ENCODE measurements at regions not wholly inside any gene's neighbourhood (a gene's known extent, or its start where the extent isn't known, plus 50 kb on each side); places are given as distances from the start of the nearest gene placed in this dataset.
"Not testable (repeated sequence)": the region's sequence is repeated elsewhere in the genome, so short reads cannot be mapped to it uniquely, and the experiment has no call there.

- Histone ChIP-seq H3K27ac (ENCODE audit: low read length) (no peak overlapping the region), H3K4me1 (ENCODE audit: control insufficient read depth, insufficient read depth, low read length) (no peaks in the 10 kb centered on the region), H3K9me3 (ENCODE audit: control insufficient read depth, low read depth, low read length) (no peaks in the 10 kb centered on the region), H3K4me3 (ENCODE audit: low read length) (no peak overlapping the region), H3K36me3 (ENCODE audit: control insufficient read depth, insufficient read depth, low read length) (no peaks in the 10 kb centered on the region), H3K27me3 (ENCODE audit: control insufficient read depth, insufficient read depth, low read length) (no peaks in the 10 kb centered on the region)
- WGBS (ENCODE audit: insufficient coverage, low lambda C conversion rate), result 82% methylated on average over 3 of the region's 9 CpGs
- no peak for DNase-seq
Observed at GRCh38 chr3:193060748-193061546, 143.3 kb upstream of the MB21D2 start.

- Histone ChIP-seq H3K36me3 (ENCODE audit: control insufficient read depth, insufficient read depth, low read length) (no peaks in the 10 kb centered on the region), H3K27me3 (ENCODE audit: control insufficient read depth, insufficient read depth, low read length) (no peaks in the 10 kb centered on the region), H3K27ac (ENCODE audit: low read length) (no peak overlapping the region), H3K4me3 (ENCODE audit: low read length) (no peak overlapping the region), H3K4me1 (ENCODE audit: control insufficient read depth, insufficient read depth, low read length) (no peaks in the 10 kb centered on the region), H3K9me3 (ENCODE audit: control insufficient read depth, low read depth, low read length) (no peaks in the 10 kb centered on the region)
- DNase-seq, result no peak
- WGBS (ENCODE audit: insufficient coverage, low lambda C conversion rate), result 76% methylated on average over 2 of the region's 2 CpGs
Observed at GRCh38 chr3:193068365-193068764, 150.7 kb upstream of the MB21D2 start.

DNA sequence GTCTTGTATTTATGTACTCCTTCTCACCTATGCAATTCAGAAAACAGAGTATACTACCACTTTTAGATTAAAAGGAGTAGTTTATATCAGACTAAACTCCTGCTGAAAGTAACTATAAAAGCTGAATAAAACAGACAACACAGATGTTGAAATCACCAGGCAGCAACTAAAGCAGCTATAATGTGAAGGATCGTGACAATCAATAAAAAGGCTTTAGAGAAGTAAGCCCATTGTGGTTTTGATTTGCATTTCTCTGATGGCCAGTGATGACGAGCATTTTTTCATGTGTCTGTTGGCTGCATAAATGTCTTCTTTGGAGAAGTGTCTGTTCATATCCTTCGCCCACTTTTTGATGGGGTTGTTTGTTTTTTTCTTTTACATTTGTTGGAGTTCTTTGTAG lies 152.1 kb upstream of the MB21D2 start:
- not testable (repeated sequence) for H3K9me3 ChIP-seq (ENCODE audit: control insufficient read depth, low read depth, low read length); H3K36me3 ChIP-seq (ENCODE audit: control insufficient read depth, insufficient read depth, low read length); DNase-seq; H3K4me3 ChIP-seq (ENCODE audit: low read length); H3K4me1 ChIP-seq (ENCODE audit: control insufficient read depth, insufficient read depth, low read length); H3K27me3 ChIP-seq (ENCODE audit: control insufficient read depth, insufficient read depth, low read length); H3K27ac ChIP-seq (ENCODE audit: low read length)
- WGBS (ENCODE audit: insufficient coverage, low lambda C conversion rate), result 100% methylated on average over 1 of the region's 3 CpGs

DNA sequence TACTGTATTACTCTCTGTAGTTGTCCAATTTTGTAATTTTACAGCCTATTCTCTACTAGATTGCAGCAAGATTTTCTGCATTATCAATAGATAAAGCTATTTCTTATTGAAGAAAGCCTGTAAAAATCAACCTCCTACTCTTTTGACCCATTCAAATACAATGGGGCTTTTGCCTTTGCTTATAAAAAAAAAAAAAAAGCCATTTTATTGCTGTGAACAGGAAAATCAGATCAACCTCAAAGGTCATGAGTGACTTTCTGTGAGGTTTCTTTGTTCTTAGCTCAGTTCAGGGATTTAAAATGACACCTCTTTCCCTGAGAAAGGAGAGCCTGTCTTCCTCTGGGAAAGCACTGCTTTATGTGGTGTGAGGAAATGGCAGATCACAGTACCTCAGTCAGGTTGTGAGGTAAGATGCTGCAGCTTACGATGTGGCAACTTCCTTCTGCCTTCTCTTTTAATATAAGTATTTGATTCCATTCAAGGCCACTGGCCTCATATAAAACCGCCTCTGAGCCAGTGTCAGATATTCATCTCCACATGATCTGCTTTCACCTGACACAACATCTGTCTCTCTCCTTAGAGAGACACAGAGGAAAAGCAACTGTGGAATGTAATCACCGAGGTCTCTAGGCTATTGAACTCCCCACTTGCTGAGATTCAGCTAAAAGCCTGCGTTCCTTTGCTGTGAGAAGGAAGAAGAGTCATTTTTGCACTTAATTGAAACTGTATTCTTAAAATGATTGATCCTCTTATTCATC lies 161.5 kb upstream of the MB21D2 start:
- Histone ChIP-seq H3K27ac (ENCODE audit: low read length) (peak overlapping the region; percentile 31), H3K27me3 (ENCODE audit: control insufficient read depth, insufficient read depth, low read length) (no peaks in the 10 kb centered on the region), H3K4me1 (ENCODE audit: control insufficient read depth, insufficient read depth, low read length) (no peaks in the 10 kb centered on the region), H3K9me3 (ENCODE audit: control insufficient read depth, low read depth, low read length) (peaks cover 5% of the 10 kb centered on the region), H3K4me3 (ENCODE audit: low read length) (no peak overlapping the region), H3K36me3 (ENCODE audit: control insufficient read depth, insufficient read depth, low read length) (no peaks in the 10 kb centered on the region)
- WGBS (ENCODE audit: insufficient coverage, low lambda C conversion rate), result no CpG with 5 or more reads among the region's 4 CpGs
- DNase-seq, result peak in 1 of 2 donors; percentile 29

DNA sequence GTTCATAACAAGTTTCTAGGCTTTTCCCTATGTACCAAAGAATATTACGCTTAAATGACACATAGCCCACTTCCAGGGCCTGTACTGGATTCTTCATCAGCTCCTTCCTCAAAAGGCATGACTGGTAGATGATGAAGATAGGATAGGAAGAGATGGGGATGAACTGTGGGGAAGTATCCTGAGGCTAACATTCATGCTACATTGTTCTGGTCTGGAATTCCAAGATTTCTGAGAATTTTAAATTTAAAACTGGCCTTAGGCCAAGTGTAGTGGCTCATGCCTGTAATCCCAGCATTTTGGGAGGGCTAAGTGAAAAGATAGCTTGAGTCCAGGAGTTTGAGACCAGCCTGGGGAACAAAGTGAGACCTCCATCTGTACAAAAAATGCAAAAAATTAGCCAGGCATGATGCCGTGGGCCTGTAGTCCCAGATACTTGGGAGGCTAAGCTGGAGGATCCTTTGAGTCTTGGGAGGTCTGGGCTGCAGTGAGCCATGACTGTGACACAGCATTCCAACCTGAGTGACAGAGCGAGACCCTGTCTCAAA lies 160.1 kb upstream of the PLAAT1 start:
- no peak overlapping the region for H3K4me3 ChIP-seq (ENCODE audit: low read length)
- DNase-seq, result no peak
- peaks cover 5% of the 10 kb centered on the region for H3K9me3 ChIP-seq (ENCODE audit: control insufficient read depth, low read depth, low read length)
- H3K36me3 ChIP-seq (ENCODE audit: control insufficient read depth, insufficient read depth, low read length), result no peaks in the 10 kb centered on the region
- WGBS (ENCODE audit: insufficient coverage, low lambda C conversion rate), result no CpG with 5 or more reads among the region's 3 CpGs
- no peaks in the 10 kb centered on the region for H3K4me1 ChIP-seq (ENCODE audit: control insufficient read depth, insufficient read depth, low read length)
- no peaks in the 10 kb centered on the region for H3K27me3 ChIP-seq (ENCODE audit: control insufficient read depth, insufficient read depth, low read length)
- H3K27ac ChIP-seq (ENCODE audit: low read length), result no peak overlapping the region

GRCh38 chr3:193085655-193086054 lies 155.4 kb upstream of the PLAAT1 start:
- DNase-seq, result no peak
- no peak overlapping the region for H3K27ac ChIP-seq (ENCODE audit: low read length)
- WGBS (ENCODE audit: insufficient coverage, low lambda C conversion rate), result 75% methylated on average over 1 of the region's 2 CpGs

GRCh38 chr3:193086681-193087080 lies 154.3 kb upstream of the PLAAT1 start:
- H3K4me3 ChIP-seq (ENCODE audit: low read length), result no peak overlapping the region
- H3K9me3 ChIP-seq (ENCODE audit: control insufficient read depth, low read depth, low read length), result peaks cover 5% of the 10 kb centered on the region
- H3K27me3 ChIP-seq (ENCODE audit: control insufficient read depth, insufficient read depth, low read length), result no peaks in the 10 kb centered on the region
- no peaks in the 10 kb centered on the region for H3K4me1 ChIP-seq (ENCODE audit: control insufficient read depth, insufficient read depth, low read length)
- WGBS (ENCODE audit: insufficient coverage, low lambda C conversion rate), result 40% methylated on average over 1 of the region's 4 CpGs
- H3K27ac ChIP-seq (ENCODE audit: low read length), result no peak overlapping the region
- peak in 1 of 2 donors; percentile 38 for DNase-seq
- H3K36me3 ChIP-seq (ENCODE audit: control insufficient read depth, insufficient read depth, low read length), result no peaks in the 10 kb centered on the region

More at GRCh38 chr3:193085655-193086054, 155.4 kb upstream of the PLAAT1 start:
- H3K27me3 ChIP-seq (ENCODE audit: control insufficient read depth, insufficient read depth, low read length), result no peaks in the 10 kb centered on the region
- H3K36me3 ChIP-seq (ENCODE audit: control insufficient read depth, insufficient read depth, low read length), result no peaks in the 10 kb centered on the region
- peaks cover 5% of the 10 kb centered on the region for H3K9me3 ChIP-seq (ENCODE audit: control insufficient read depth, low read depth, low read length)
- H3K4me3 ChIP-seq (ENCODE audit: low read length), result no peak overlapping the region
- no peaks in the 10 kb centered on the region for H3K4me1 ChIP-seq (ENCODE audit: control insufficient read depth, insufficient read depth, low read length)

DNA sequence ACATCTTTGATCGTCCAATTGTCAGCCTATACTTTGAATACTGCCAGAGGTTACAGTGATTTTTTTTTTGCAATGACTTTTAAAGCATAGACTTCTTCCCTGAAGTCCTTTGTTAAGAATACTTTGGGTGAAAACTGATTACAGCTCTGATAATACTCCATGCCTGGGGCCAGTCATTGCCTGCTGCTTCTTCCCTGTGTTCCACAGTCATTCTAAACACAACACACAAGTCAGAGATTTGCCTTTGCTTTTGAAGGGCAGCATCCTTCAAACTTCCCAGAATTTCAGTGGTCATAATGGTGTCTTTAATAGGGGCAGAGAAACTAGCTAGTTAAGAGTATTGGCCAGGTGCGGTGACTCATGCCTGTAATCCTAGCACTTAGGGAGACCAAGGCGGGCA lies 153.7 kb upstream of the PLAAT1 start:
- DNase-seq, result no peak
- WGBS (ENCODE audit: insufficient coverage, low lambda C conversion rate), result no CpG with 5 or more reads among the region's 3 CpGs
- Histone ChIP-seq H3K4me3 (ENCODE audit: low read length) (no peak overlapping the region), H3K36me3 (ENCODE audit: control insufficient read depth, insufficient read depth, low read length) (no peaks in the 10 kb centered on the region), H3K4me1 (ENCODE audit: control insufficient read depth, insufficient read depth, low read length) (no peaks in the 10 kb centered on the region), H3K27me3 (ENCODE audit: control insufficient read depth, insufficient read depth, low read length) (no peaks in the 10 kb centered on the region), H3K9me3 (ENCODE audit: control insufficient read depth, low read depth, low read length) (peaks cover 5% of the 10 kb centered on the region), H3K27ac (ENCODE audit: low read length) (no peak overlapping the region)

DNA sequence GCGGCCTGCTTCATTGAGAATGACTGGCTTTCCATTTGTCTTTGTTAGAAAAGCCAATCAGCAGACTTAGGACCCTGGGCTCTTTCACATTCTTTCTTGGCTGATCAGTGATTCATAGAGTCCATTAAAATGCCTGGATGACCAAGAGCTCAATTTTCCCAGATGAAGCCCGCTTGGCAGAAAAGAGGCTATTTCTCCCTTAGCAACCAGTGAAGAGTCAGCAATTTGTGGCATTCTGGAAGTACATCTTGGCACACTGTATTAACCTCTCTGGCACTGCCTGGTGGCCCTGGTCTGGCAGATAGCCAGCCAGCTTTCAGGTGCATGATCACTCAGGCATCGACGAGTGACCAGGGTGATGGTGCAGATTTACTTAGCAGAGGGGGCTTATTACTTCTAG lies 145.7 kb upstream of the PLAAT1 start:
- DNase-seq, result no peak
- no peak overlapping the region for H3K27ac ChIP-seq (ENCODE audit: low read length)
- no peaks in the 10 kb centered on the region for H3K27me3 ChIP-seq (ENCODE audit: control insufficient read depth, insufficient read depth, low read length)
- no peaks in the 10 kb centered on the region for H3K4me1 ChIP-seq (ENCODE audit: control insufficient read depth, insufficient read depth, low read length)
- WGBS (ENCODE audit: insufficient coverage, low lambda C conversion rate), result no CpG with 5 or more reads among the region's 4 CpGs
- no peaks in the 10 kb centered on the region for H3K36me3 ChIP-seq (ENCODE audit: control insufficient read depth, insufficient read depth, low read length)
- H3K4me3 ChIP-seq (ENCODE audit: low read length), result no peak overlapping the region
- no peaks in the 10 kb centered on the region for H3K9me3 ChIP-seq (ENCODE audit: control insufficient read depth, low read depth, low read length)

DNA sequence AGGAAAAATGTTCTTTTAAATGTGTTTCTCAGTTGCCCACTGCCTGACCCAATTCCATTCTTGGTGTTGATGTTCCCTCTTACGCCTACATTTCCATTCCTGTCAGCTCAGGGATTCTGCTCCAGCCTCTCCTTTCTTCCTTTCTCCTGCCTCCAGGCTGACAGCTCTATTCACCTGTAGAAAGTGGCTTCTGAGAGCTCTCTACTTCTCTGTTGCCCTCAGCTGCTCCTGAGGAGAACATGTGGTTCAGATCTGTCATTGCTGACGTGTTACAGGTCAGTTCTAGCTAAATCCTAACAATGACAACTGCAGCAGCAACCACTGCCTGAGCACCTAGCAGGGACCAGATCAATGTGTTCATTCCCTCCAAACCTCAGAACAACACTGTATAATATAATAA lies 144.9 kb upstream of the PLAAT1 start:
- H3K4me1 ChIP-seq (ENCODE audit: control insufficient read depth, insufficient read depth, low read length), result no peaks in the 10 kb centered on the region
- no CpG with 5 or more reads among the region's 2 CpGs for WGBS (ENCODE audit: insufficient coverage, low lambda C conversion rate)
- H3K4me3 ChIP-seq (ENCODE audit: low read length), result no peak overlapping the region
- DNase-seq, result no peak
- H3K9me3 ChIP-seq (ENCODE audit: control insufficient read depth, low read depth, low read length), result no peaks in the 10 kb centered on the region
- no peaks in the 10 kb centered on the region for H3K36me3 ChIP-seq (ENCODE audit: control insufficient read depth, insufficient read depth, low read length)
- no peaks in the 10 kb centered on the region for H3K27me3 ChIP-seq (ENCODE audit: control insufficient read depth, insufficient read depth, low read length)
- H3K27ac ChIP-seq (ENCODE audit: low read length), result no peak overlapping the region

Measured in large intestine (tissue), 3 donors.